SK-N-SH (cell line): ENCODE measurements at regions not wholly inside any gene's neighbourhood (a gene's known extent, or its start where the extent isn't known, plus 50 kb on each side); places are given as distances from the start of the nearest gene placed in this dataset.

ENCODE experiments used
- CTCF ChIA-PET: fragments of 300-600, 350-600 bp; formaldehyde crosslinking; extraction: SDS; loops from one replicate; lab custom pipeline; 2021; lab: Yijun Ruan, JAX
- POLR2A ChIA-PET: fragments of 350-600 bp; sonication (Branson Sonifier 250); formaldehyde crosslinking; extraction: SDS; loops from one replicate; lab custom pipeline; 2020; ENCODE audit warnings: antibody characterized with exemption, inconsistent platforms; lab: Yijun Ruan, JAX
- DNase-seq: peaks from one replicate; pipeline ENCODE4 v3.0.0; 2012
- H2AFZ ChIP-seq: fragments of 200-600 bp; sonication (generic); 2 replicates; pipeline ENCODE4 v1.8.1; 2016; ENCODE audit warnings: antibody characterized with exemption, mild to moderate bottlenecking, low read depth
- H3F3A ChIP-seq: fragments of 200-600 bp; sonication (generic); replicated peaks from 2 replicates; pipeline ENCODE3; 2016; ENCODE audit warnings: antibody characterized with exemption, mild to moderate bottlenecking; ENCODE audit not compliant: insufficient read depth
- H3K27ac ChIP-seq, 2 experiments: fragments of 200-500 bp in 1 of 2; fragments of 200-600 bp in 1 of 2; sonication (Bioruptor generic) in 1 of 2; sonication (generic), shearing (Covaris generic) in 1 of 2; 2 replicates each; pipeline versions ENCODE4 v1.5.1 to v1.6.1; 2014 to 2016; ENCODE audit warnings: low read depth in 2 of 2, inconsistent platforms in 1 of 2, low read length in 1 of 2, mild to moderate bottlenecking in 1 of 2, mixed read lengths in 1 of 2
- H3K27me3 ChIP-seq: fragments of 200-600 bp; sonication (generic), shearing (Covaris generic); 2 replicates; pipeline ENCODE4 v1.6.1; 2016; ENCODE audit warnings: mixed run types; ENCODE audit not compliant: insufficient read depth
- H3K36me3 ChIP-seq, 2 experiments: fragments of 200-500 bp in 1 of 2; fragments of 200-600 bp in 1 of 2; sonication (Bioruptor generic) in 1 of 2; sonication (generic) in 1 of 2; replicated peaks in 1 of 2; 2 replicates each; pipeline versions ENCODE3 to v1.5.1; 2014 to 2016; ENCODE audit warnings: low read length in 1 of 2, mild to moderate bottlenecking in 1 of 2; ENCODE audit not compliant: insufficient read depth in 2 of 2, control insufficient read depth in 1 of 2
- H3K4me1 ChIP-seq, 2 experiments: fragments of 200-500 bp in 1 of 2; fragments of 200-600 bp in 1 of 2; sonication (Bioruptor generic) in 1 of 2; sonication (generic), shearing (Covaris generic) in 1 of 2; 2 replicates each; pipeline versions ENCODE4 v1.5.1 to v1.6.1; 2014 to 2016; ENCODE audit warnings: low read depth in 1 of 2, low read length in 1 of 2, mixed run types in 1 of 2; ENCODE audit not compliant: insufficient read depth in 2 of 2, control insufficient read depth in 1 of 2
- H3K4me2 ChIP-seq: fragments of 200-600 bp; sonication (generic), shearing (Covaris generic); 2 replicates; pipeline ENCODE4 v1.6.1; 2017; ENCODE audit warnings: mixed run types
- H3K4me3 ChIP-seq, 2 experiments: fragments of 200-500 bp in 1 of 2; fragments of 200-600 bp in 1 of 2; sonication (Bioruptor generic) in 1 of 2; sonication (generic), shearing (Covaris generic) in 1 of 2; 2 replicates each; pipeline versions ENCODE4 v1.5.1 to v1.8.1; 2014 to 2016; ENCODE audit warnings: low read depth in 2 of 2, inconsistent platforms in 1 of 2, low read length in 1 of 2, mild to moderate bottlenecking in 1 of 2, mixed read lengths in 1 of 2, moderate library complexity in 1 of 2
- H3K79me2 ChIP-seq: fragments of 200-600 bp; sonication (generic); 2 replicates; pipeline ENCODE4 v1.8.1; 2017; ENCODE audit warnings: mild to moderate bottlenecking; ENCODE audit not compliant: insufficient read depth
- H3K9ac ChIP-seq: fragments of 200-600 bp; sonication (generic); 2 replicates; pipeline ENCODE4 v1.6.1; 2017; ENCODE audit warnings: mixed run types
- H3K9me2 ChIP-seq: fragments of 200-600 bp; sonication (generic); 2 replicates; pipeline ENCODE4 v1.6.1; 2017; ENCODE audit warnings: mixed run types
- H3K9me3 ChIP-seq: fragments of 200-600 bp; sonication (generic); 2 replicates; pipeline ENCODE4 v1.6.1; 2017; ENCODE audit warnings: mixed run types, mild to moderate bottlenecking, moderate library complexity
- H4K20me1 ChIP-seq: fragments of 200-600 bp; sonication (generic); 2 replicates; pipeline ENCODE4 v1.6.1; 2017; ENCODE audit warnings: mild to moderate bottlenecking, mixed run types; ENCODE audit not compliant: insufficient read depth
- EP300 ChIP-seq, 2 experiments: IDR thresholded peaks; 2 replicates each; pipeline versions ENCODE4 v1.4.0 to v1.6.1; 2012; ENCODE audit warnings: borderline replicate concordance in 1 of 2, low read depth in 1 of 2, low read length in 1 of 2
- GABPA ChIP-seq: IDR thresholded peaks from 2 replicates; pipeline ENCODE4 v1.4.0; 2012; ENCODE audit warnings: low read depth, mild to moderate bottlenecking
- GATA2 ChIP-seq: sonication (generic); formaldehyde crosslinking; IDR thresholded peaks from 2 replicates; pipeline ENCODE4 v1.5.0; 2020; ENCODE audit warnings: mild to moderate bottlenecking, missing genetic modification reagents
- JUND ChIP-seq: IDR thresholded peaks from 2 replicates; pipeline ENCODE4 v1.4.0; 2012
- MEF2A ChIP-seq: IDR thresholded peaks from 2 replicates; pipeline ENCODE4 v1.4.0; 2012; ENCODE audit warnings: low read depth, borderline replicate concordance
- MXI1 ChIP-seq: IDR thresholded peaks from 2 replicates; pipeline ENCODE4 v1.6.1; 2012; ENCODE audit warnings: mild to moderate bottlenecking, low read depth, low read length, improper control_type of control experiment
- RCOR1 ChIP-seq: fragments of 150-350 bp; IDR thresholded peaks from 2 replicates; pipeline ENCODE4 v1.6.1; 2017; ENCODE audit warnings: antibody characterized with exemption, low read length
- SMC3 ChIP-seq: IDR thresholded peaks from 2 replicates; pipeline ENCODE4 v1.6.1; 2012; ENCODE audit warnings: low read depth, low read length, improper control_type of control experiment
- TCF12 ChIP-seq: IDR thresholded peaks from 2 replicates; pipeline ENCODE4 v1.4.0; 2012
- TEAD4 ChIP-seq: IDR thresholded peaks from 2 replicates; pipeline ENCODE4 v1.4.0; 2012; ENCODE audit warnings: mild to moderate bottlenecking, borderline replicate concordance; ENCODE audit not compliant: insufficient read depth
- WGBS: methylation state at CpG from one replicate; pipeline ENCODE4 v1.1.6; 2017; ENCODE audit warnings: low lambda C conversion rate; 5-methylcytosine and 5-hydroxymethylcytosine counted together
- TF ChIP-seq, protein P1 (sequence below): IDR thresholded peaks from 2 replicates; pipeline ENCODE4; 2012
- TF ChIP-seq, protein P2 (sequence below): IDR thresholded peaks from 2 replicates; pipeline ENCODE4 v1.4.0; 2012; ENCODE audit warnings: low read depth
- TF ChIP-seq, protein P3 (sequence below): IDR thresholded peaks from 2 replicates; pipeline ENCODE4 v1.4.0; 2012; ENCODE audit warnings: low read depth, borderline replicate concordance
- TF ChIP-seq, protein P4 (sequence below): fragments of 200-600 bp; sonication (generic); IDR thresholded peaks from 2 replicates; pipeline ENCODE4 v1.6.1; 2017; ENCODE audit warnings: antibody characterized with exemption, mild to moderate bottlenecking, moderate library complexity
- TF ChIP-seq, protein P5 (sequence below): IDR thresholded peaks from 2 replicates; pipeline ENCODE4 v1.4.0; 2012; ENCODE audit warnings: low read depth, borderline replicate concordance

DNA sequence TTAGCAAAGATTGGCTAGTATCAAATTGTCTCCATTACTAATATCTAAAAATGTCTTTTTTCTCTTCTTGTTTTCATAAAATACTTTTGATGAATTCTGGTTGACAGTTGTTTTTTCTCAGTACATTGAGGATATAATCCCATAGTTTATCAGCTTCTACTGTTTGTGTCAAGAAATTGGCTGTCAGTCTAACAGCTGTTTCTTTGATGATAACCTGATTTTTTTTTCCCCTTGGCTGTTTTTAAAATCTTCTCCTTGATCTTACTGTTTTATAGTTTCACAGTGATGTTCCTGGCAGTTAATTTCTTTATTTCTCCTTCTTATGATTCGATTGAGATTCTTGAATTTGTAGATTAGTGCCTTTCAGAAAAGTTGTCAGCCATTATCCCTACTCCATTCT is 315.3 kb upstream of the PMFBP1 start:
- H3K27ac ChIP-seq, result no peak overlapping the region
- no peak for DNase-seq
- 81% methylated on average over 1 of the region's 1 CpG for WGBS
- H4K20me1 ChIP-seq, result no peaks in the 10 kb centered on the region
- H3K27me3 ChIP-seq, result no peaks in the 10 kb centered on the region
- H3K4me2 ChIP-seq, result no peak overlapping the region
- H2AFZ ChIP-seq, result no peak overlapping the region
- no peak overlapping the region for H3K9ac ChIP-seq
- H3K9me2 ChIP-seq, result no peaks in the 10 kb centered on the region
- no peaks in the 10 kb centered on the region for H3K79me2 ChIP-seq
- TF ChIP-seq, protein P1, sequence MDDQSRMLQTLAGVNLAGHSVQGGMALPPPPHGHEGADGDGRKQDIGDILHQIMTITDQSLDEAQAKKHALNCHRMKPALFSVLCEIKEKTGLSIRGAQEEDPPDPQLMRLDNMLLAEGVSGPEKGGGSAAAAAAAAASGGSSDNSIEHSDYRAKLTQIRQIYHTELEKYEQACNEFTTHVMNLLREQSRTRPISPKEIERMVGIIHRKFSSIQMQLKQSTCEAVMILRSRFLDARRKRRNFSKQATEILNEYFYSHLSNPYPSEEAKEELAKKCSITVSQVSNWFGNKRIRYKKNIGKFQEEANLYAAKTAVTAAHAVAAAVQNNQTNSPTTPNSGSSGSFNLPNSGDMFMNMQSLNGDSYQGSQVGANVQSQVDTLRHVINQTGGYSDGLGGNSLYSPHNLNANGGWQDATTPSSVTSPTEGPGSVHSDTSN, result no peak
- TF ChIP-seq SMC3 (no peak), EP300 (IDR thresholded peaks at IDR 0.05; ENCODE audit: borderline replicate concordance in 1 of 2, low read depth in 1 of 2, low read length in 1 of 2) (no peak), MEF2A (no peak), GABPA (no peak), JUND (no peak)
- TF ChIP-seq, protein P2, sequence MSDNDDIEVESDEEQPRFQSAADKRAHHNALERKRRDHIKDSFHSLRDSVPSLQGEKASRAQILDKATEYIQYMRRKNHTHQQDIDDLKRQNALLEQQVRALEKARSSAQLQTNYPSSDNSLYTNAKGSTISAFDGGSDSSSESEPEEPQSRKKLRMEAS, result no peak
- TF ChIP-seq, protein P3, sequence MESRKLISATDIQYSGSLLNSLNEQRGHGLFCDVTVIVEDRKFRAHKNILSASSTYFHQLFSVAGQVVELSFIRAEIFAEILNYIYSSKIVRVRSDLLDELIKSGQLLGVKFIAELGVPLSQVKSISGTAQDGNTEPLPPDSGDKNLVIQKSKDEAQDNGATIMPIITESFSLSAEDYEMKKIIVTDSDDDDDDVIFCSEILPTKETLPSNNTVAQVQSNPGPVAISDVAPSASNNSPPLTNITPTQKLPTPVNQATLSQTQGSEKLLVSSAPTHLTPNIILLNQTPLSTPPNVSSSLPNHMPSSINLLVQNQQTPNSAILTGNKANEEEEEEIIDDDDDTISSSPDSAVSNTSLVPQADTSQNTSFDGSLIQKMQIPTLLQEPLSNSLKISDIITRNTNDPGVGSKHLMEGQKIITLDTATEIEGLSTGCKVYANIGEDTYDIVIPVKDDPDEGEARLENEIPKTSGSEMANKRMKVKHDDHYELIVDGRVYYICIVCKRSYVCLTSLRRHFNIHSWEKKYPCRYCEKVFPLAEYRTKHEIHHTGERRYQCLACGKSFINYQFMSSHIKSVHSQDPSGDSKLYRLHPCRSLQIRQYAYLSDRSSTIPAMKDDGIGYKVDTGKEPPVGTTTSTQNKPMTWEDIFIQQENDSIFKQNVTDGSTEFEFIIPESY, result no peak
- TF ChIP-seq, protein P4, sequence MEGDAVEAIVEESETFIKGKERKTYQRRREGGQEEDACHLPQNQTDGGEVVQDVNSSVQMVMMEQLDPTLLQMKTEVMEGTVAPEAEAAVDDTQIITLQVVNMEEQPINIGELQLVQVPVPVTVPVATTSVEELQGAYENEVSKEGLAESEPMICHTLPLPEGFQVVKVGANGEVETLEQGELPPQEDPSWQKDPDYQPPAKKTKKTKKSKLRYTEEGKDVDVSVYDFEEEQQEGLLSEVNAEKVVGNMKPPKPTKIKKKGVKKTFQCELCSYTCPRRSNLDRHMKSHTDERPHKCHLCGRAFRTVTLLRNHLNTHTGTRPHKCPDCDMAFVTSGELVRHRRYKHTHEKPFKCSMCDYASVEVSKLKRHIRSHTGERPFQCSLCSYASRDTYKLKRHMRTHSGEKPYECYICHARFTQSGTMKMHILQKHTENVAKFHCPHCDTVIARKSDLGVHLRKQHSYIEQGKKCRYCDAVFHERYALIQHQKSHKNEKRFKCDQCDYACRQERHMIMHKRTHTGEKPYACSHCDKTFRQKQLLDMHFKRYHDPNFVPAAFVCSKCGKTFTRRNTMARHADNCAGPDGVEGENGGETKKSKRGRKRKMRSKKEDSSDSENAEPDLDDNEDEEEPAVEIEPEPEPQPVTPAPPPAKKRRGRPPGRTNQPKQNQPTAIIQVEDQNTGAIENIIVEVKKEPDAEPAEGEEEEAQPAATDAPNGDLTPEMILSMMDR, result no peak
- H3K4me3 ChIP-seq, result no peak overlapping the region
- ChIA-PET CTCF (interaction anchor here (0.6 kb wide), 1 partner anchor 168 kb away, joined by 4 read pairs; no protein-coding TSS in a partner anchor), POLR2A (no interaction called here)
- H3K4me1 ChIP-seq, result peaks cover 0 to under 1% of the 10 kb centered on the region in 2 experiments; a peak in 2 of 4 replicates
- H3K9me3 ChIP-seq, result no peaks in the 10 kb centered on the region
- peaks cover 0 to 3% of the 10 kb centered on the region in 2 experiments for H3K36me3 ChIP-seq
- H3F3A ChIP-seq, result no peaks in the 10 kb centered on the region

DNA sequence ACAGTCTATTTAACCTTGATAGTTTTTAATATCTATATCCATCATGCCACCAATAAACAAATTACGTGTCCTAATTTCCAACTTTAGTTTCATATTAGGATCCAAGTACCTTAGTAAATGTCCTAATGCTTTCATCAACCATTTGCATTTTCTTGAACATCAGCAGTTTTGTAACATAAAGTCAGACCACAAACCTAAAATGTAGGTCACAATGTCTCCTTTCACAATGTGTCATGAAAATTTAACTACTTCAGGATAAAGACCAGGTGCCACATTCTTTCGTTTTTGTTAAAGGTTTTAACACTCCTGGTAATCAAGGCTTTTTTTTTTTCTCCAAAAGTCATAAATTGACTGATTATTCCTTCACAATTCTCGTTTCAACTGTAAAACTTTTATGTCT is 310.7 kb upstream of the PMFBP1 start:
- TF ChIP-seq, protein P5, sequence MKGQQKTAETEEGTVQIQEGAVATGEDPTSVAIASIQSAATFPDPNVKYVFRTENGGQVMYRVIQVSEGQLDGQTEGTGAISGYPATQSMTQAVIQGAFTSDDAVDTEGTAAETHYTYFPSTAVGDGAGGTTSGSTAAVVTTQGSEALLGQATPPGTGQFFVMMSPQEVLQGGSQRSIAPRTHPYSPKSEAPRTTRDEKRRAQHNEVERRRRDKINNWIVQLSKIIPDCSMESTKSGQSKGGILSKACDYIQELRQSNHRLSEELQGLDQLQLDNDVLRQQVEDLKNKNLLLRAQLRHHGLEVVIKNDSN, result no peak
- no peak for TF ChIP-seq RCOR1
- no peak for TF ChIP-seq TCF12
- TF ChIP-seq, protein P2, result no peak
- TF ChIP-seq GATA2 (CRISPR knock-in tag), result no peak
- TF ChIP-seq TEAD4, result no peak
- TF ChIP-seq MXI1, result no peak
- no peaks in the 10 kb centered on the region for H3K79me2 ChIP-seq
- no peaks in the 10 kb centered on the region for H3K9me3 ChIP-seq
- 82% methylated on average over 3 of the region's 3 CpGs for WGBS
- no peaks in the 10 kb centered on the region for H4K20me1 ChIP-seq
- H3K36me3 ChIP-seq, result peaks cover 0 to 3% of the 10 kb centered on the region in 2 experiments
- no peak overlapping the region for H2AFZ ChIP-seq
- no peak overlapping the region for H3K4me2 ChIP-seq
- POLR2A ChIA-PET, result no interaction called here
- no peaks in the 10 kb centered on the region for H3F3A ChIP-seq
- no peak overlapping the region for H3K4me3 ChIP-seq
- no peak overlapping the region for H3K27ac ChIP-seq
- no peaks in the 10 kb centered on the region for H3K27me3 ChIP-seq
- no peak for DNase-seq
- H3K9me2 ChIP-seq, result no peaks in the 10 kb centered on the region
- no peak overlapping the region for H3K9ac ChIP-seq
- peaks cover 0 to 4% of the 10 kb centered on the region in 2 experiments; a peak in 1 of 4 replicates for H3K4me1 ChIP-seq
- CTCF ChIA-PET, result no interaction called here
